ENCODE measurements at regions not wholly inside any gene's neighbourhood (a gene's known extent, or its start where the extent isn't known, plus 50 kb on each side); places are given as distances from the start of the nearest gene placed in this dataset.

- no peak for ATAC-seq
- no peak for TF ChIP-seq ZC3H10 (CRISPR knock-in tag; IDR thresholded peaks at IDR 0.05)
- TF ChIP-seq ZFP30 (CRISPR knock-in tag; IDR thresholded peaks at IDR 0.05) = no peak
- no peak for TF ChIP-seq BACH2 (CRISPR knock-in tag; IDR thresholded peaks at IDR 0.05; ENCODE audit: borderline replicate concordance)
- TF ChIP-seq RARB (CRISPR knock-in tag; IDR thresholded peaks at IDR 0.05) = no peak
- TF ChIP-seq ZFP3 (CRISPR knock-in tag; IDR thresholded peaks at IDR 0.05) = no peak
- TF ChIP-seq ZNF8 (CRISPR knock-in tag; IDR thresholded peaks at IDR 0.05) = no peak
- no peak for TF ChIP-seq ARNTL (CRISPR knock-in tag; IDR thresholded peaks at IDR 0.05; ENCODE audit: borderline replicate concordance, low read depth)
- no peak for TF ChIP-seq GLIS3 (CRISPR knock-in tag; IDR thresholded peaks at IDR 0.05)
- TF ChIP-seq ZNF565 (CRISPR knock-in tag; conservative IDR thresholded peaks at IDR 0.05; ENCODE audit: low read depth) = no peak
- TF ChIP-seq, protein P1, sequence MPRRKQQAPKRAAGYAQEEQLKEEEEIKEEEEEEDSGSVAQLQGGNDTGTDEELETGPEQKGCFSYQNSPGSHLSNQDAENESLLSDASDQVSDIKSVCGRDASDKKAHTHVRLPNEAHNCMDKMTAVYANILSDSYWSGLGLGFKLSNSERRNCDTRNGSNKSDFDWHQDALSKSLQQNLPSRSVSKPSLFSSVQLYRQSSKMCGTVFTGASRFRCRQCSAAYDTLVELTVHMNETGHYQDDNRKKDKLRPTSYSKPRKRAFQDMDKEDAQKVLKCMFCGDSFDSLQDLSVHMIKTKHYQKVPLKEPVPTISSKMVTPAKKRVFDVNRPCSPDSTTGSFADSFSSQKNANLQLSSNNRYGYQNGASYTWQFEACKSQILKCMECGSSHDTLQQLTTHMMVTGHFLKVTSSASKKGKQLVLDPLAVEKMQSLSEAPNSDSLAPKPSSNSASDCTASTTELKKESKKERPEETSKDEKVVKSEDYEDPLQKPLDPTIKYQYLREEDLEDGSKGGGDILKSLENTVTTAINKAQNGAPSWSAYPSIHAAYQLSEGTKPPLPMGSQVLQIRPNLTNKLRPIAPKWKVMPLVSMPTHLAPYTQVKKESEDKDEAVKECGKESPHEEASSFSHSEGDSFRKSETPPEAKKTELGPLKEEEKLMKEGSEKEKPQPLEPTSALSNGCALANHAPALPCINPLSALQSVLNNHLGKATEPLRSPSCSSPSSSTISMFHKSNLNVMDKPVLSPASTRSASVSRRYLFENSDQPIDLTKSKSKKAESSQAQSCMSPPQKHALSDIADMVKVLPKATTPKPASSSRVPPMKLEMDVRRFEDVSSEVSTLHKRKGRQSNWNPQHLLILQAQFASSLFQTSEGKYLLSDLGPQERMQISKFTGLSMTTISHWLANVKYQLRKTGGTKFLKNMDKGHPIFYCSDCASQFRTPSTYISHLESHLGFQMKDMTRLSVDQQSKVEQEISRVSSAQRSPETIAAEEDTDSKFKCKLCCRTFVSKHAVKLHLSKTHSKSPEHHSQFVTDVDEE (CRISPR knock-in tag; IDR thresholded peaks at IDR 0.05) = no peak
- no peak for TF ChIP-seq PPARA (CRISPR knock-in tag; IDR thresholded peaks at IDR 0.05; ENCODE audit: borderline replicate concordance)
- TF ChIP-seq SNAI2 (CRISPR knock-in tag; IDR thresholded peaks at IDR 0.05) = no peak
- TF ChIP-seq CSRNP3 (CRISPR knock-in tag; IDR thresholded peaks at IDR 0.05) = no peak
- no peak for TF ChIP-seq ISL1 (CRISPR knock-in tag; IDR thresholded peaks at IDR 0.05)
- no peak for TF ChIP-seq ZNF70 (CRISPR knock-in tag; IDR thresholded peaks at IDR 0.05)
- no peak for TF ChIP-seq OSR1 (CRISPR knock-in tag; IDR thresholded peaks at IDR 0.05)
- TF ChIP-seq, protein P2, sequence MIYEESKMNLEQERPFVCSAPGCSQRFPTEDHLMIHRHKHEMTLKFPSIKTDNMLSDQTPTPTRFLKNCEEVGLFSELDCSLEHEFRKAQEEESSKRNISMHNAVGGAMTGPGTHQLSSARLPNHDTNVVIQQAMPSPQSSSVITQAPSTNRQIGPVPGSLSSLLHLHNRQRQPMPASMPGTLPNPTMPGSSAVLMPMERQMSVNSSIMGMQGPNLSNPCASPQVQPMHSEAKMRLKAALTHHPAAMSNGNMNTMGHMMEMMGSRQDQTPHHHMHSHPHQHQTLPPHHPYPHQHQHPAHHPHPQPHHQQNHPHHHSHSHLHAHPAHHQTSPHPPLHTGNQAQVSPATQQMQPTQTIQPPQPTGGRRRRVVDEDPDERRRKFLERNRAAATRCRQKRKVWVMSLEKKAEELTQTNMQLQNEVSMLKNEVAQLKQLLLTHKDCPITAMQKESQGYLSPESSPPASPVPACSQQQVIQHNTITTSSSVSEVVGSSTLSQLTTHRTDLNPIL (CRISPR knock-in tag; IDR thresholded peaks at IDR 0.05; ENCODE audit: low read depth) = no peak
- TF ChIP-seq, protein P3, sequence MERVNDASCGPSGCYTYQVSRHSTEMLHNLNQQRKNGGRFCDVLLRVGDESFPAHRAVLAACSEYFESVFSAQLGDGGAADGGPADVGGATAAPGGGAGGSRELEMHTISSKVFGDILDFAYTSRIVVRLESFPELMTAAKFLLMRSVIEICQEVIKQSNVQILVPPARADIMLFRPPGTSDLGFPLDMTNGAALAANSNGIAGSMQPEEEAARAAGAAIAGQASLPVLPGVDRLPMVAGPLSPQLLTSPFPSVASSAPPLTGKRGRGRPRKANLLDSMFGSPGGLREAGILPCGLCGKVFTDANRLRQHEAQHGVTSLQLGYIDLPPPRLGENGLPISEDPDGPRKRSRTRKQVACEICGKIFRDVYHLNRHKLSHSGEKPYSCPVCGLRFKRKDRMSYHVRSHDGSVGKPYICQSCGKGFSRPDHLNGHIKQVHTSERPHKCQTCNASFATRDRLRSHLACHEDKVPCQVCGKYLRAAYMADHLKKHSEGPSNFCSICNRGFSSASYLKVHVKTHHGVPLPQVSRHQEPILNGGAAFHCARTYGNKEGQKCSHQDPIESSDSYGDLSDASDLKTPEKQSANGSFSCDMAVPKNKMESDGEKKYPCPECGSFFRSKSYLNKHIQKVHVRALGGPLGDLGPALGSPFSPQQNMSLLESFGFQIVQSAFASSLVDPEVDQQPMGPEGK (CRISPR knock-in tag; IDR thresholded peaks at IDR 0.05; ENCODE audit: borderline replicate concordance) = no peak
Measured at GRCh38 chr6:137706083-137706750, 160.8 kb upstream of the TNFAIP3 start.

- ATAC-seq = no peak
- no peak for TF ChIP-seq GLIS3 (CRISPR knock-in tag; IDR thresholded peaks at IDR 0.05)
- no peak for TF ChIP-seq ZC3H10 (CRISPR knock-in tag; IDR thresholded peaks at IDR 0.05)
- TF ChIP-seq, protein P3 (CRISPR knock-in tag; IDR thresholded peaks at IDR 0.05; ENCODE audit: borderline replicate concordance) = no peak
- TF ChIP-seq BACH2 (CRISPR knock-in tag; IDR thresholded peaks at IDR 0.05; ENCODE audit: borderline replicate concordance) = no peak
- TF ChIP-seq CSDC2 (CRISPR knock-in tag; IDR thresholded peaks at IDR 0.05) = no peak
- no peak for TF ChIP-seq TOX (CRISPR knock-in tag; IDR thresholded peaks at IDR 0.05; ENCODE audit: borderline replicate concordance)
- TF ChIP-seq ZNF565 (CRISPR knock-in tag; conservative IDR thresholded peaks at IDR 0.05; ENCODE audit: low read depth) = no peak
- no peak for TF ChIP-seq ESRRG (CRISPR knock-in tag; IDR thresholded peaks at IDR 0.05)
- TF ChIP-seq, protein P1 (CRISPR knock-in tag; IDR thresholded peaks at IDR 0.05) = no peak
- no peak for TF ChIP-seq ZNF8 (CRISPR knock-in tag; IDR thresholded peaks at IDR 0.05)
- no peak for TF ChIP-seq CSRNP3 (CRISPR knock-in tag; IDR thresholded peaks at IDR 0.05)
- no peak for TF ChIP-seq ZFP3 (CRISPR knock-in tag; IDR thresholded peaks at IDR 0.05)
- no peak for TF ChIP-seq ZNF70 (CRISPR knock-in tag; IDR thresholded peaks at IDR 0.05)
- no peak for TF ChIP-seq TCF4 (CRISPR knock-in tag; IDR thresholded peaks at IDR 0.05; ENCODE audit: borderline replicate concordance)
- TF ChIP-seq SNAI2 (CRISPR knock-in tag; IDR thresholded peaks at IDR 0.05) = no peak
- TF ChIP-seq OSR1 (CRISPR knock-in tag; IDR thresholded peaks at IDR 0.05) = no peak
- no peak for TF ChIP-seq ARNTL (CRISPR knock-in tag; IDR thresholded peaks at IDR 0.05; ENCODE audit: borderline replicate concordance, low read depth)
Measured at GRCh38 chr6:137707038-137707589, 159.9 kb upstream of the TNFAIP3 start.
